Astrocyte of the spinal cord (primary cell): ENCODE measurements at regions not wholly inside any gene's neighbourhood (a gene's known extent, or its start where the extent isn't known, plus 50 kb on each side); places are given as distances from the start of the nearest gene placed in this dataset.

Experiments
- DNase-seq: peaks from one replicate; pipeline ENCODE4 v3.0.0; 2011; ENCODE audit warnings: low read depth, low spot score
- H3K4me3 ChIP-seq: 2 replicates; pipeline ENCODE4 v1.5.1; 2011; ENCODE audit warnings: low read depth, mild to moderate bottlenecking, low read length, moderate library complexity
- in situ Hi-C: cut with HindIII; loops from 2 replicates; pipeline ENCODE4 v1.10.0; 2017; ENCODE audit warnings: low sequenced_read_pairs
- TF ChIP-seq, protein P1 (sequence below): IDR thresholded peaks from 2 replicates; pipeline ENCODE4 v1.5.1; 2012; ENCODE audit warnings: low read depth, mild to moderate bottlenecking, low read length, inconsistent platforms

DNA sequence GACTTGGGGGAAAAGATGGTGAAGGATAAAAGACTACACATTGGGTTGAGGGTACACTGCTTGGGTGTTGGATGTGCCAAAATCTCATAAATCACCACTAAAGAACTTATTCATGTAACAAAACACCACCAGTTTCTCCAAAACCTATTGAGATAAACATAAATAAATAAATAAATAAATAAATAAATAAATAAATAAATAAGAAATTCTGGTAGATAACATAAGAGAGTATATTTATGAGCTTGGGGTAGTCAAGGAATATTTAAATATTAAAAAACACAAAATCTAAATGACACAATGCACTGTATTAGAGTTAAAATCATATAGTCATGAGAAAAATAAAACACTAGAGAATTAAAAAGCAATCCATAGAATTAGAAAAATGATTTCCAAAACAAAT lies 333.5 kb upstream of the NRG3 start:
- H3K4me3 ChIP-seq: no peak overlapping the region
- DNase-seq: no peak
- in situ Hi-C loops: no loop called here
- TF ChIP-seq, protein P1, sequence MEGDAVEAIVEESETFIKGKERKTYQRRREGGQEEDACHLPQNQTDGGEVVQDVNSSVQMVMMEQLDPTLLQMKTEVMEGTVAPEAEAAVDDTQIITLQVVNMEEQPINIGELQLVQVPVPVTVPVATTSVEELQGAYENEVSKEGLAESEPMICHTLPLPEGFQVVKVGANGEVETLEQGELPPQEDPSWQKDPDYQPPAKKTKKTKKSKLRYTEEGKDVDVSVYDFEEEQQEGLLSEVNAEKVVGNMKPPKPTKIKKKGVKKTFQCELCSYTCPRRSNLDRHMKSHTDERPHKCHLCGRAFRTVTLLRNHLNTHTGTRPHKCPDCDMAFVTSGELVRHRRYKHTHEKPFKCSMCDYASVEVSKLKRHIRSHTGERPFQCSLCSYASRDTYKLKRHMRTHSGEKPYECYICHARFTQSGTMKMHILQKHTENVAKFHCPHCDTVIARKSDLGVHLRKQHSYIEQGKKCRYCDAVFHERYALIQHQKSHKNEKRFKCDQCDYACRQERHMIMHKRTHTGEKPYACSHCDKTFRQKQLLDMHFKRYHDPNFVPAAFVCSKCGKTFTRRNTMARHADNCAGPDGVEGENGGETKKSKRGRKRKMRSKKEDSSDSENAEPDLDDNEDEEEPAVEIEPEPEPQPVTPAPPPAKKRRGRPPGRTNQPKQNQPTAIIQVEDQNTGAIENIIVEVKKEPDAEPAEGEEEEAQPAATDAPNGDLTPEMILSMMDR: no peak

GRCh38 chr10:81546243-81546642 lies 328.8 kb upstream of the NRG3 start:
- H3K4me3 ChIP-seq: no peak overlapping the region
- no peak for DNase-seq
- TF ChIP-seq, protein P1: no peak
- in situ Hi-C loops: no loop called here

DNA sequence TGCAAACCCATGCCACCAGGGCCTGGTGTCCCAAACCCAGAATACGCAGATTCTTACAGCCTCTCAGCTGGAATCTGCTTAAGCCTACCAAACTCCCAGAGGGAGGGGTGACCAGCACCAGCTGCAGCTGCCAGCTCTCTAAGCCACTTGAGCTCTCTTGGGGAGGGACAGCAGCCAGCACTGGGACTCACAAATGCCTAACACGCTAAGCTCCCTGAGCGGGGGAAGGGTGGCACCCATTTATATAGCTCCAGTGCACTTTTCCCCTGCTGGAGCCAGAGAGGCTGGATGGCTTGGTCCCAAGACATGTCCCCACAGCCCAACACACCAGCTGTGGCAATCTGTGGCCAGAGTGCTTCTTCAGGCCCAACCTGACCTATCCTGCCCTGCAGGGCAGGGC lies 326.8 kb upstream of the NRG3 start:
- TF ChIP-seq, protein P1: no peak
- in situ Hi-C loops: no loop called here
- no peak for DNase-seq
- no peak overlapping the region for H3K4me3 ChIP-seq

- TF ChIP-seq, protein P1: no peak
- no peak overlapping the region for H3K4me3 ChIP-seq
- in situ Hi-C loops: no loop called here
- DNase-seq: no peak
Observed at GRCh38 chr10:81564143-81564542, 310.9 kb upstream of the NRG3 start.

DNA sequence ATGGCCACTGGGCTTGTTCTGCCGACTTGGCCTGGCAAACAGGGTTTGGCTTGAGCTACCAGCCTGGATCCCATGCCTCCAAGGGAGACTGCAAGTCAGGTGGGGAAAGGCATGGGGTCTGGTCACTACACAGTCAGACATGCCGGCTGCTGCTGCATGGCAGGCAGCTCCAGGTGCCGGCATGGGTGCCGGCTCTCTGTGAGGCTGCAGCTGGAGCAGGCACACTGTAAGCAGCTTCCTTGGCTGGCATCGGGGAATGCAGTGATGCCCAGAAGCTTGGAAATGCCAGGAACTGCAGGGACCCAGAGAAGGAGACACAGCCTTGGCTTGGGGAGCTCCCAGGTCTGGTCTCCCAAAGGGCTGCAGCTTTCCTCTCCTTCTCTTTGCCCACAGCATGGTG lies 305.5 kb upstream of the NRG3 start:
- no peak for DNase-seq
- TF ChIP-seq, protein P1: no peak
- H3K4me3 ChIP-seq: no peak overlapping the region
- in situ Hi-C loops: no loop called here

GRCh38 chr10:81570349-81570748 lies 304.6 kb upstream of the NRG3 start:
- TF ChIP-seq, protein P1: no peak
- in situ Hi-C loops: no loop called here
- no peak overlapping the region for H3K4me3 ChIP-seq
- DNase-seq: no peak
